Heart right ventricle (tissue), 16 donors: ENCODE measurements at regions not wholly inside any gene's neighbourhood (a gene's known extent, or its start where the extent isn't known, plus 50 kb on each side); places are given as distances from the start of the nearest gene placed in this dataset.

ENCODE experiments used
- ATAC-seq, 8 donors: fragments of 200-7000 bp; cut with Tn5 transposase; one replicate each; pipeline ENCODE4 v1.9.1; 2020; ENCODE audit warnings: mild to moderate bottlenecking in 8 of 8, moderate library complexity in 8 of 8, moderate number of reproducible peaks in 1 of 8
- DNase-seq, 2 donors: peaks; one replicate each; pipeline ENCODE4 v3.0.0-alpha.2; 2020
- H3K27ac ChIP-seq, 10 donors: fragments of 200-600 bp; sonication (generic) in 2 of 10; one replicate each; pipeline versions ENCODE4 v1.5.0 to v1.8.0; 2020 to 2022; ENCODE audit warnings: mild to moderate bottlenecking in 3 of 10
- H3K27me3 ChIP-seq, 7 donors: fragments of 200-600 bp; one replicate each; pipeline ENCODE4 v1.8.0; 2021 to 2022; ENCODE audit warnings: mild to moderate bottlenecking in 2 of 7
- H3K36me3 ChIP-seq, 9 donors: fragments of 200-600 bp; sonication (generic) in 1 of 9; one replicate each; pipeline versions ENCODE4 v1.5.0 to v1.8.0; 2020 to 2022; ENCODE audit warnings: mild to moderate bottlenecking in 2 of 9
- H3K4me1 ChIP-seq, 9 donors: fragments of 200-600 bp; sonication (generic) in 1 of 9; one replicate each; pipeline versions ENCODE4 v1.5.0 to v1.8.0; 2020 to 2022; ENCODE audit warnings: mild to moderate bottlenecking in 4 of 9
- H3K4me3 ChIP-seq, 10 donors: fragments of 200-600 bp; sonication (generic) in 2 of 10; one replicate each; pipeline versions ENCODE4 v1.5.0 to v1.8.0; 2020 to 2022; ENCODE audit warnings: mild to moderate bottlenecking in 7 of 10, moderate library complexity in 2 of 10
- H3K9me3 ChIP-seq, 11 donors: fragments of 200-600 bp in 10 of 11; sonication (generic) in 2 of 11; one replicate each; pipeline versions ENCODE4 v1.5.0 to v1.8.0; 2013 to 2022; ENCODE audit warnings: mild to moderate bottlenecking in 2 of 11, control low read depth in 1 of 11, moderate library complexity in 1 of 11
- WGBS, 2 donors: extraction: QIAGEN DNeasy Blood & Tissue Kit; methylation state at CpG; one replicate each; pipeline ENCODE4 v1.1.7; 2013; ENCODE audit warnings: inconsistent platforms in 1 of 2; 5-methylcytosine and 5-hydroxymethylcytosine counted together
- intact Hi-C, 10 donors: fragments of 100-400 bp; cut with DNase I; formaldehyde crosslinking; loops; one replicate each; pipeline versions ENCODE4 v1.11.1 to v1.14.2; 2022
- TF ChIP-seq, protein P1 (sequence below), 9 donors: fragments of 200-600 bp; sonication (generic) in 2 of 9; IDR thresholded peaks; one replicate each; pipeline versions ENCODE4 v1.5.0 to v1.8.0; 2021 to 2022; ENCODE audit warnings: antibody characterized with exemption in 9 of 9, mild to moderate bottlenecking in 5 of 9, moderate library complexity in 1 of 9
- donor health status: Arrhythmogenic right ventricular cardiomyopathy.
- donor health status: ischemic (EF 13 %, LVEDD 7.1; RV severe dilation, severe dysfunction).
- donor health status: healthy with polysubstance abuse.
- donor health status: DM: no; HTN: yes; CAD: no.
- donor health status: DM: no; HTN: no; CAD: no.
- donor health status: ischemic (EF 25% LVEDD 6.9; RV normal size, moderate dysfunction).
- donor health status: ischemic (EF 25% LVEDD 5.7; RV mildly dilated, moderate dysfunction).
- donor health status: healthy.
- donor health status: DM: yes; HTN: yes; CAD: no.
- donor health status: Ischemic cardiomyopathy.
- donor health status: ischemic (EF 35%, LVEDD 5.7; RV mildly dilated, moderate dysfunction).
- donor health status: nonischemic (EF 11% LVEDD 7.7; RV severe dilation, severe dysfunction).
- donor health status: DM: yes; HTN: yes; CAD: no.
- donor health status: PGD.
- donor health status: ischemic (EF 29% LVEDD 5.4; RV normal size, mild dysfunction).
- donor health status: nonischemic (EF 23%, LVEDD 6.1; RV moderate dilation, normal function).

DNA sequence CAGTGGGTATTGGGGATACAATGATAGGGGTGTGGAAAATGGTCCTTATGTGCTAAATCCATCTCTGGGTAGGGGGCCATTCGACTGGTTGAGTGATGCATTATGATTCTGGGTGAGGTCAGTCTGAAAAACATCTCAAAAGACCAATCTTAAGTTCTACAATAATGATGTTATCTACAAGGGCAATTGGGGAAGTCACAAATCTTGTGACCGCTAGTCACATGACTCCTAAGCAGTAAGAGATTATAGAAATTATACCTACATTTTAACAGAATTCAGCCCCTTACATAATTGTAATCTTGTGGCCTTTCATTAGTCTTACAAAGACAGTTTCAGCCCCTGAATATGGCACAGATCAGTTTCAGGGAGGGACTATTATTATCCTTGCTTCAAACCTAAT is 224.7 kb downstream of the PIK3R1 start:
- no peak overlapping the region for H3K27ac ChIP-seq
- WGBS, 2 donors, result 96% methylated on average over 2 of the region's 2 CpGs
- peaks cover 0 to 23% (median 16%) of the 10 kb centered on the region in 9 donors for H3K4me1 ChIP-seq
- intact Hi-C loops, result no loop called here
- no peak for DNase-seq
- no peak for ATAC-seq
- no peaks in the 10 kb centered on the region for H3K9me3 ChIP-seq
- H3K4me3 ChIP-seq, result no peak overlapping the region
- no peaks in the 10 kb centered on the region for H3K36me3 ChIP-seq
- TF ChIP-seq, protein P1, sequence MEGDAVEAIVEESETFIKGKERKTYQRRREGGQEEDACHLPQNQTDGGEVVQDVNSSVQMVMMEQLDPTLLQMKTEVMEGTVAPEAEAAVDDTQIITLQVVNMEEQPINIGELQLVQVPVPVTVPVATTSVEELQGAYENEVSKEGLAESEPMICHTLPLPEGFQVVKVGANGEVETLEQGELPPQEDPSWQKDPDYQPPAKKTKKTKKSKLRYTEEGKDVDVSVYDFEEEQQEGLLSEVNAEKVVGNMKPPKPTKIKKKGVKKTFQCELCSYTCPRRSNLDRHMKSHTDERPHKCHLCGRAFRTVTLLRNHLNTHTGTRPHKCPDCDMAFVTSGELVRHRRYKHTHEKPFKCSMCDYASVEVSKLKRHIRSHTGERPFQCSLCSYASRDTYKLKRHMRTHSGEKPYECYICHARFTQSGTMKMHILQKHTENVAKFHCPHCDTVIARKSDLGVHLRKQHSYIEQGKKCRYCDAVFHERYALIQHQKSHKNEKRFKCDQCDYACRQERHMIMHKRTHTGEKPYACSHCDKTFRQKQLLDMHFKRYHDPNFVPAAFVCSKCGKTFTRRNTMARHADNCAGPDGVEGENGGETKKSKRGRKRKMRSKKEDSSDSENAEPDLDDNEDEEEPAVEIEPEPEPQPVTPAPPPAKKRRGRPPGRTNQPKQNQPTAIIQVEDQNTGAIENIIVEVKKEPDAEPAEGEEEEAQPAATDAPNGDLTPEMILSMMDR (IDR thresholded peaks at IDR 0.05), result no peak
- H3K27me3 ChIP-seq, result no peaks in the 10 kb centered on the region

DNA sequence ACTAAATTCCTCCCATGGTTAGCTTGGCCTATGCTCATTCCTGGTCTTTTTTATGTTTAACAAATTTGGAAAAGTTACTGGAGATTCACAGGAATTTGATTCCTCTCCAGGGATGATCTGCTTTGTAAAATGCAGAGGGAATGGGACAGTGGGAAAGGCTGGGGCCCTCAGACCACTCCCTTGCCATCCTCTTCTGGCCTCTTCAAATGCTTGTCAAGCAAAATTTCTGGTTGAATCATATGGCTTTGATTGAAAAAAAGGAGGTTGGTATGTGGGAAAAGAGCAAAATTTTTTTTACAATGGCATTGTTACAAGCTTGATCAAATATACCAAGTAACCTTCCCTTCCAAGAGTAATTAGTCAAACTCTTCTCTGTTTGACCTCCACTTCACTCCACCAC is 225.1 kb downstream of the PIK3R1 start:
- Histone ChIP-seq H3K4me1 (peaks cover 0 to 21% (median 18%) of the 10 kb centered on the region in 9 donors), H3K9me3 (no peaks in the 10 kb centered on the region), H3K27ac (no peak overlapping the region), H3K36me3 (no peaks in the 10 kb centered on the region), H3K27me3 (no peaks in the 10 kb centered on the region), H3K4me3 (no peak overlapping the region)
- DNase-seq (no peak), ATAC-seq (no peak)
- TF ChIP-seq, protein P1 (IDR thresholded peaks at IDR 0.05), result no peak
- intact Hi-C loops, result no loop called here

DNA sequence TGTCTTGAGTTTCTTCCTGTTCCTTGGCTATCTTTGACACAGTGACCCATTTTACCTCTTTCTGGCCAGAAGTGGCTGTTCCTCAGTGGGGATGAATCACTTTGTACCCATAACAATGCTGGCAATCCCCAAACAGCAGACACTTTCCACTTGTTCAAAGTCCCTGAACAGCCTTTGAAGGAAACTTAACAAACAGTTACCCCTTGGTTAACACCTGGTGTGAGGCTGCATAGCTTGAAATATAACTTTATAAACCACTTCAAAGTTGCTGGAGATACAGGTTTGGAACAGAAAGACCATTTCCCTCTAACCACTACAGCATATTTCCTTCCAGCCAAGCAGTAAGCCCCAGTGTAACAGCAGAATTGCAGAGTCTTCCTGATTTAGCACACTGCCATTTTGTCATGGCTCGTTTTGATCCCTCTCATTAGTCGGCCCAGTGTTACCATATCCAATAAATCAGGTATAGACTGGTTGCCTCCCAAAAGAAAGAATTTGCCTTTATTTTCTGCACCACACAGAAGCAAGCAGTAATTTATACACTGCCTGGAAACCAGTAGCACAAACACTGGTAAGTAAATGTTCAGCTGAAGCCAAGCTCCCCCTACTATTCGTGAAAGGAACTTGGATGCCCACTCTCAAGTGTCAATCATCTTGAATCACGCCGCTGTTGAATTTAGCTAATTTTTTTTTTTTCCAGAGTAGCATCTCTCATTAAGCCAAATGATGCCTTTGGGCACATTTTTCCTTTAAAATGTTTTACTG is 225.9 kb downstream of the PIK3R1 start:
- no peak for ATAC-seq
- 79 to 85% methylated on average over 5 of the region's 5 CpGs for WGBS, 2 donors
- no peak overlapping the region for H3K4me3 ChIP-seq
- TF ChIP-seq, protein P1 (IDR thresholded peaks at IDR 0.05), result no peak
- no peak for DNase-seq
- H3K36me3 ChIP-seq, result no peaks in the 10 kb centered on the region
- H3K9me3 ChIP-seq, result no peaks in the 10 kb centered on the region
- no peaks in the 10 kb centered on the region for H3K27me3 ChIP-seq
- H3K4me1 ChIP-seq, result peaks cover 0 to 23% (median 12%) of the 10 kb centered on the region in 9 donors
- intact Hi-C loops, result no loop called here
- no peak overlapping the region for H3K27ac ChIP-seq

DNA sequence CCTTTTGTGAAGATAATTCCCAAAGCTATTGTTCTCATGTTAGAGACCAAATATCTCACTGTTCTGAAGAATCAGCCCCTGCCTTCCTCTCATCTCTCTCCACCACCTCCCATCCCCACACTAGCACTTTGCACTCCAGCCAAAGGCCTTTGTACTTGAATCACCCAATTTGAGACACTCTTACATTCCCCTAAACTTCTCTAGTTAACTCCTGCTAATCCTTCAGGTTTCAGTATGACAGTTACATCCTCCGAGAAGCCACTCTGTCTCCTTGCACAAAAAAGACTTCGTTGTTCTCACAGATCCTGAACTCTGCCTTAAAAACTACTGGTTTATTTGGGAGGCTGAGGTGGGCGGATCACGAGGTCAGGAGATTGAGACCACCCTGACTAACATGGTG is 227.5 kb downstream of the PIK3R1 start:
- TF ChIP-seq, protein P1 (IDR thresholded peaks at IDR 0.05), result no peak
- Histone ChIP-seq H3K4me1 (peaks cover 0 to 22% (median 12%) of the 10 kb centered on the region in 9 donors), H3K4me3 (no peak overlapping the region), H3K36me3 (no peaks in the 10 kb centered on the region), H3K9me3 (no peaks in the 10 kb centered on the region), H3K27me3 (no peaks in the 10 kb centered on the region), H3K27ac (no peak overlapping the region)
- no peak for DNase-seq
- 95 to 97% methylated on average over 4 of the region's 4 CpGs for WGBS, 2 donors
- intact Hi-C loops, result no loop called here
- no peak for ATAC-seq
